ENCODE measurements at regions not wholly inside any gene's neighbourhood (a gene's known extent, or its start where the extent isn't known, plus 50 kb on each side); places are given as distances from the start of the nearest gene placed in this dataset.

- intact Hi-C loops (cut with DNase I, micrococcal nuclease) = no loop called here
- no peak for TF ChIP-seq CTCF (IDR thresholded peaks at IDR 0.05)
These were observed 579.4 kb downstream of the ALG10 start for GRCh38 chr12:34601689-34602088.

GRCh38 chr12:34602213-34602940 is 580.1 kb downstream of the ALG10 start:
- Histone ChIP-seq H3K4me1 (ENCODE audit: insufficient read depth, low read length) (no peaks in the 10 kb centered on the region), H3K27me3 (ENCODE audit: control insufficient read depth in 1 of 2, insufficient read depth in 2 of 2, low read length in 2 of 2) (no peaks in the 10 kb centered on the region), H3K9me3 (ENCODE audit: control insufficient read depth in 1 of 2, insufficient read depth in 1 of 2, low read length in 2 of 2) (peaks cover 84 to 100% of the 10 kb centered on the region in 2 experiments), H3K27ac (ENCODE audit: low read depth in 1 of 2, low read length in 2 of 2) (no peak overlapping the region), H3K36me3 (ENCODE audit: insufficient read depth, low read length) (no peaks in the 10 kb centered on the region), H3K4me3 (ENCODE audit: low read length) (no peak overlapping the region)
- intact Hi-C loops (cut with DNase I, micrococcal nuclease) = no loop called here
- CTCF ChIA-PET = no interaction called here
- Mint-ChIP-seq H3K27me3 (no peaks in the 10 kb centered on the region), H3K9me3 (peaks cover 3% of the 10 kb centered on the region), H3K36me3 (ENCODE audit: low read depth) (no peaks in the 10 kb centered on the region), H3K27ac (no peak overlapping the region), H3K4me3 (no peak overlapping the region), H3K4me1 (ENCODE audit: low read depth) (no peaks in the 10 kb centered on the region)
- POLR2A ChIA-PET = no interaction called here
- no peak for ATAC-seq (ENCODE audit: poor library complexity)
- DNase-seq = peak in 2 of 14 experiments; percentile 1 to 12
- TF ChIP-seq CTCF (IDR thresholded peaks at IDR 0.05) = no peak

More at GRCh38 chr12:34601689-34602088, 579.4 kb downstream of the ALG10 start:
- Histone ChIP-seq H3K4me1 (ENCODE audit: insufficient read depth, low read length) (no peaks in the 10 kb centered on the region), H3K9me3 (ENCODE audit: control insufficient read depth in 1 of 2, insufficient read depth in 1 of 2, low read length in 2 of 2) (peaks cover 83 to 100% of the 10 kb centered on the region in 2 experiments), H3K27me3 (ENCODE audit: control insufficient read depth in 1 of 2, insufficient read depth in 2 of 2, low read length in 2 of 2) (no peaks in the 10 kb centered on the region), H3K36me3 (ENCODE audit: insufficient read depth, low read length) (no peaks in the 10 kb centered on the region), H3K27ac (ENCODE audit: low read depth in 1 of 2, low read length in 2 of 2) (no peak overlapping the region), H3K4me3 (ENCODE audit: low read length) (no peak overlapping the region)
- Mint-ChIP-seq H3K9me3 (peaks cover 3% of the 10 kb centered on the region), H3K27ac (no peak overlapping the region), H3K36me3 (ENCODE audit: low read depth) (no peaks in the 10 kb centered on the region), H3K4me1 (ENCODE audit: low read depth) (no peaks in the 10 kb centered on the region), H3K4me3 (no peak overlapping the region), H3K27me3 (no peaks in the 10 kb centered on the region)
- no peak for ATAC-seq (ENCODE audit: poor library complexity)
- POLR2A ChIA-PET = no interaction called here
- DNase-seq = peak in 1 of 14 experiments; percentile 11
- CTCF ChIA-PET = no interaction called here

GRCh38 chr12:34603382-34604035 is 581.2 kb downstream of the ALG10 start:
- TF ChIP-seq CTCF (IDR thresholded peaks at IDR 0.05) = no peak
- H3K4me1 ChIP-seq (ENCODE audit: insufficient read depth, low read length) = no peaks in the 10 kb centered on the region
- H3K4me1 Mint-ChIP-seq (ENCODE audit: low read depth) = no peaks in the 10 kb centered on the region
- DNase-seq = peak in 2 of 14 experiments; percentile 2 to 20
- POLR2A ChIA-PET = no interaction called here
- no peaks in the 10 kb centered on the region for H3K36me3 ChIP-seq (ENCODE audit: insufficient read depth, low read length)
- peaks cover 79 to 95% of the 10 kb centered on the region in 2 experiments for H3K9me3 ChIP-seq (ENCODE audit: control insufficient read depth in 1 of 2, insufficient read depth in 1 of 2, low read length in 2 of 2)
- no peaks in the 10 kb centered on the region for H3K27me3 Mint-ChIP-seq
- no peaks in the 10 kb centered on the region for H3K27me3 ChIP-seq (ENCODE audit: control insufficient read depth in 1 of 2, insufficient read depth in 2 of 2, low read length in 2 of 2)
- no peaks in the 10 kb centered on the region for H3K36me3 Mint-ChIP-seq (ENCODE audit: low read depth)
- H3K4me3 ChIP-seq (ENCODE audit: low read length) = no peak overlapping the region
- intact Hi-C loops (cut with DNase I, micrococcal nuclease) = no loop called here
- CTCF ChIA-PET = no interaction called here
- H3K27ac Mint-ChIP-seq = no peak overlapping the region
- H3K9me3 Mint-ChIP-seq = peaks cover 3% of the 10 kb centered on the region
- no peak overlapping the region for H3K27ac ChIP-seq (ENCODE audit: low read depth in 1 of 2, low read length in 2 of 2)
- H3K4me3 Mint-ChIP-seq = no peak overlapping the region
- no peak for ATAC-seq (ENCODE audit: poor library complexity)

Data from CD4-positive, alpha-beta T cell (primary cell).